HL-60 (cell line): ENCODE measurements at regions not wholly inside any gene's neighbourhood (a gene's known extent, or its start where the extent isn't known, plus 50 kb on each side); places are given as distances from the start of the nearest gene placed in this dataset.

Source experiments
- CTCF ChIP-seq: IDR thresholded peaks from one replicate; pipeline ENCODE4 v1.5.1; 2011; ENCODE audit warnings: low read length, control low read depth, inconsistent platforms; ENCODE audit not compliant: insufficient read depth
- POLR2AphosphoS5 ChIP-seq: IDR thresholded peaks from 2 replicates; pipeline ENCODE4 v1.6.1; 2012; ENCODE audit warnings: low read depth
- REST ChIP-seq: IDR thresholded peaks from 2 replicates; pipeline ENCODE4 v1.6.1; 2012; ENCODE audit warnings: low read depth; ENCODE audit not compliant: insufficient replicate concordance

GRCh38 chr11:129728581-129728980, 87.1 kb upstream of the TMEM45B start:
- TF ChIP-seq CTCF = no peak
- no peak for TF ChIP-seq POLR2AphosphoS5
- TF ChIP-seq REST = no peak
